22Rv1 (cell line): ENCODE measurements at regions not wholly inside any gene's neighbourhood (a gene's known extent, or its start where the extent isn't known, plus 50 kb on each side); places are given as distances from the start of the nearest gene placed in this dataset.

Experiments used
- CTCF ChIP-seq: fragments of 450-650 bp; IDR thresholded peaks from 2 replicates; pipeline ENCODE4 v1.5.1; 2017; ENCODE audit warnings: mild to moderate bottlenecking
- ZFX ChIP-seq: fragments of 450-650 bp; IDR thresholded peaks from 2 replicates; pipeline ENCODE4 v1.6.1; 2017; ENCODE audit warnings: antibody characterized with exemption, borderline replicate concordance

GRCh38 chr2:60643747-60644146 lies 90.3 kb upstream of the BCL11A start:
- TF ChIP-seq CTCF: no peak
- TF ChIP-seq ZFX: no peak
